ENCODE measurements at regions not wholly inside any gene's neighbourhood (a gene's known extent, or its start where the extent isn't known, plus 50 kb on each side); places are given as distances from the start of the nearest gene placed in this dataset.

DNA sequence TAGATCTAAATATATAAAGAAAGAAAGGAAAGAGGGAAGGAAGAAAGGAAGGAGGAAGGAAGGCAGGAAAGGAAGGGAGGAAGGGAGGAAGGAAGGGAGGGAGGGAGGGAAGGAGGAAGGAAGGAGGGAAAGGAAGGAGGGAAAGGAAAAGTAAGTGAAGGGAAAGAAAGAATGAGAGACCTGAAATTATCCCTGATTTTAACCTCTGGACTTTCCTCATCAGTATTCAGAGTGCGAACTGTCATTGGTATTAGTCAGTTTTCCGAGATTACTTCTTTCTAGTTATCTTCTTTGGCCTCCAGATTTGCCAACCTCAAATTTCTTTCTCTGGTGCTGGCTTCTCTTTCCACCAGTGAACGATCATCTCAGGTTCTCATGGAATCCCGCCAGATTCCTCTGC is 215.5 kb upstream of the FN1 start:
- no peak for TF ChIP-seq POLR2A (IDR thresholded peaks at IDR 0.05)
- TF ChIP-seq, protein P1, sequence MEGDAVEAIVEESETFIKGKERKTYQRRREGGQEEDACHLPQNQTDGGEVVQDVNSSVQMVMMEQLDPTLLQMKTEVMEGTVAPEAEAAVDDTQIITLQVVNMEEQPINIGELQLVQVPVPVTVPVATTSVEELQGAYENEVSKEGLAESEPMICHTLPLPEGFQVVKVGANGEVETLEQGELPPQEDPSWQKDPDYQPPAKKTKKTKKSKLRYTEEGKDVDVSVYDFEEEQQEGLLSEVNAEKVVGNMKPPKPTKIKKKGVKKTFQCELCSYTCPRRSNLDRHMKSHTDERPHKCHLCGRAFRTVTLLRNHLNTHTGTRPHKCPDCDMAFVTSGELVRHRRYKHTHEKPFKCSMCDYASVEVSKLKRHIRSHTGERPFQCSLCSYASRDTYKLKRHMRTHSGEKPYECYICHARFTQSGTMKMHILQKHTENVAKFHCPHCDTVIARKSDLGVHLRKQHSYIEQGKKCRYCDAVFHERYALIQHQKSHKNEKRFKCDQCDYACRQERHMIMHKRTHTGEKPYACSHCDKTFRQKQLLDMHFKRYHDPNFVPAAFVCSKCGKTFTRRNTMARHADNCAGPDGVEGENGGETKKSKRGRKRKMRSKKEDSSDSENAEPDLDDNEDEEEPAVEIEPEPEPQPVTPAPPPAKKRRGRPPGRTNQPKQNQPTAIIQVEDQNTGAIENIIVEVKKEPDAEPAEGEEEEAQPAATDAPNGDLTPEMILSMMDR (IDR thresholded peaks at IDR 0.05), result no peak
